GM19324 (cell line): ENCODE measurements at regions not wholly inside any gene's neighbourhood (a gene's known extent, or its start where the extent isn't known, plus 50 kb on each side); places are given as distances from the start of the nearest gene placed in this dataset.
"Not testable (repeated sequence)": the region's sequence is repeated elsewhere in the genome, so short reads cannot be mapped to it uniquely, and the experiment has no call there.

ENCODE experiments used
- ATAC-seq: cut with Tn5 transposase; IDR thresholded peaks from one replicate; pipeline ENCODE4 v1.9.1; 2021; ENCODE audit warnings: mild to moderate bottlenecking, moderate library complexity; ENCODE audit not compliant: unreplicated experiment, low FRiP score

- ATAC-seq: no peak
Measured at GRCh38 chr9:28999806-29000205, 1426.5 kb upstream of the C9orf72 start.

GRCh38 chr9:29001006-29001405, 1427.7 kb upstream of the C9orf72 start:
- no peak for ATAC-seq

- no peak for ATAC-seq
Measured at GRCh38 chr9:29004988-29005387, 1431.7 kb upstream of the C9orf72 start.

GRCh38 chr9:29006628-29007027, 1433.3 kb upstream of the C9orf72 start:
- ATAC-seq: no peak

- ATAC-seq: no peak
Measured at GRCh38 chr9:29012911-29013310, 1439.6 kb upstream of the C9orf72 start.

GRCh38 chr9:29021632-29022031, 1448.4 kb upstream of the C9orf72 start:
- no peak for ATAC-seq

- no peak for ATAC-seq
Measured at GRCh38 chr9:29038332-29038731, 1465.1 kb upstream of the C9orf72 start.

GRCh38 chr9:29039258-29039657, 1466.0 kb upstream of the C9orf72 start:
- ATAC-seq: no peak

- ATAC-seq: no peak
Measured at GRCh38 chr9:29043072-29043471, 1469.8 kb upstream of the C9orf72 start.

- no peak for ATAC-seq
Measured at GRCh38 chr9:29044959-29045358, 1471.7 kb upstream of the C9orf72 start.

- no peak for ATAC-seq
Measured at GRCh38 chr9:29060041-29060440, 1486.8 kb upstream of the C9orf72 start.

GRCh38 chr9:29062446-29062845, 1489.2 kb upstream of the C9orf72 start:
- ATAC-seq: no peak

- ATAC-seq: no peak
Measured at GRCh38 chr9:29063031-29063430, 1489.8 kb upstream of the C9orf72 start.

GRCh38 chr9:29066141-29066640, 1492.9 kb upstream of the C9orf72 start:
- no peak for ATAC-seq

GRCh38 chr9:29068461-29068860, 1495.2 kb upstream of the C9orf72 start:
- ATAC-seq: no peak

- no peak for ATAC-seq
Measured at GRCh38 chr9:29069376-29069775, 1496.1 kb upstream of the C9orf72 start.

- no peak for ATAC-seq
Measured at GRCh38 chr9:29078063-29078666, 1504.9 kb upstream of the C9orf72 start.

- ATAC-seq: no peak
Measured at GRCh38 chr9:29100762-29101161, 1527.5 kb upstream of the C9orf72 start.

GRCh38 chr9:29104166-29104565, 1530.9 kb upstream of the C9orf72 start:
- not testable (repeated sequence) for ATAC-seq

- ATAC-seq: no peak
Measured at GRCh38 chr9:29118555-29118954, 1545.3 kb upstream of the C9orf72 start.

- no peak for ATAC-seq
Measured at GRCh38 chr9:29126783-29127182, 1553.5 kb upstream of the C9orf72 start.

GRCh38 chr9:29129763-29130162, 1556.5 kb upstream of the C9orf72 start:
- no peak for ATAC-seq

GRCh38 chr9:29144476-29144875, 1571.2 kb upstream of the C9orf72 start:
- ATAC-seq: no peak
